Left ventricle myocardium inferior (tissue), 1 donor: ENCODE measurements at regions not wholly inside any gene's neighbourhood (a gene's known extent, or its start where the extent isn't known, plus 50 kb on each side); places are given as distances from the start of the nearest gene placed in this dataset.

Source experiments
- DNase-seq: peaks from one replicate; pipeline ENCODE4 v3.0.0-alpha.2; 2020
- H3K27ac ChIP-seq: fragments of 200-600 bp; replicated peaks from 2 replicates; pipeline ENCODE4 v1.8.0; 2021
- H3K27me3 ChIP-seq: fragments of 200-600 bp; 2 replicates; pipeline ENCODE4 v1.8.0; 2021; ENCODE audit warnings: low read depth
- H3K36me3 ChIP-seq: fragments of 200-600 bp; 2 replicates; pipeline ENCODE4 v1.8.0; 2021
- H3K4me1 ChIP-seq: fragments of 200-600 bp; 2 replicates; pipeline ENCODE4 v1.8.0; 2021
- H3K4me3 ChIP-seq: fragments of 200-600 bp; 2 replicates; pipeline ENCODE4 v1.8.0; 2021; ENCODE audit warnings: mild to moderate bottlenecking, moderate library complexity
- H3K9me3 ChIP-seq: fragments of 200-600 bp; replicated peaks from 2 replicates; pipeline ENCODE4 v1.8.0; 2021
- intact Hi-C: fragments of 100-400 bp; cut with micrococcal nuclease; formaldehyde crosslinking; loops from one replicate; pipeline ENCODE4 v1.11.0; 2022
- TF ChIP-seq, protein P1 (sequence below): fragments of 200-600 bp; IDR thresholded peaks from 2 replicates; pipeline ENCODE4 v1.8.0; 2021; ENCODE audit warnings: antibody characterized with exemption, mild to moderate bottlenecking, borderline replicate concordance
- donor health status: DM: no; HTN: yes; CAD: no; lungs with severe emphysema.

- intact Hi-C loops, result no loop called here
- Histone ChIP-seq H3K9me3 (no peaks in the 10 kb centered on the region), H3K4me1 (no peaks in the 10 kb centered on the region), H3K36me3 (no peaks in the 10 kb centered on the region), H3K27ac (no peak overlapping the region), H3K4me3 (no peak overlapping the region), H3K27me3 (peaks cover 24% of the 10 kb centered on the region)
- DNase-seq, result no peak
- TF ChIP-seq, protein P1, sequence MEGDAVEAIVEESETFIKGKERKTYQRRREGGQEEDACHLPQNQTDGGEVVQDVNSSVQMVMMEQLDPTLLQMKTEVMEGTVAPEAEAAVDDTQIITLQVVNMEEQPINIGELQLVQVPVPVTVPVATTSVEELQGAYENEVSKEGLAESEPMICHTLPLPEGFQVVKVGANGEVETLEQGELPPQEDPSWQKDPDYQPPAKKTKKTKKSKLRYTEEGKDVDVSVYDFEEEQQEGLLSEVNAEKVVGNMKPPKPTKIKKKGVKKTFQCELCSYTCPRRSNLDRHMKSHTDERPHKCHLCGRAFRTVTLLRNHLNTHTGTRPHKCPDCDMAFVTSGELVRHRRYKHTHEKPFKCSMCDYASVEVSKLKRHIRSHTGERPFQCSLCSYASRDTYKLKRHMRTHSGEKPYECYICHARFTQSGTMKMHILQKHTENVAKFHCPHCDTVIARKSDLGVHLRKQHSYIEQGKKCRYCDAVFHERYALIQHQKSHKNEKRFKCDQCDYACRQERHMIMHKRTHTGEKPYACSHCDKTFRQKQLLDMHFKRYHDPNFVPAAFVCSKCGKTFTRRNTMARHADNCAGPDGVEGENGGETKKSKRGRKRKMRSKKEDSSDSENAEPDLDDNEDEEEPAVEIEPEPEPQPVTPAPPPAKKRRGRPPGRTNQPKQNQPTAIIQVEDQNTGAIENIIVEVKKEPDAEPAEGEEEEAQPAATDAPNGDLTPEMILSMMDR, result no peak
Observed at GRCh38 chr2:6408057-6408456, 457.6 kb downstream of the CMPK2 start.

GRCh38 chr2:6410313-6410712 lies 455.4 kb downstream of the CMPK2 start:
- peaks cover 24% of the 10 kb centered on the region for H3K27me3 ChIP-seq
- TF ChIP-seq, protein P1, result no peak
- no peaks in the 10 kb centered on the region for H3K9me3 ChIP-seq
- H3K27ac ChIP-seq, result no peak overlapping the region
- no peaks in the 10 kb centered on the region for H3K36me3 ChIP-seq
- DNase-seq, result no peak
- intact Hi-C loops, result no loop called here
- H3K4me1 ChIP-seq, result no peaks in the 10 kb centered on the region
- no peak overlapping the region for H3K4me3 ChIP-seq

DNA sequence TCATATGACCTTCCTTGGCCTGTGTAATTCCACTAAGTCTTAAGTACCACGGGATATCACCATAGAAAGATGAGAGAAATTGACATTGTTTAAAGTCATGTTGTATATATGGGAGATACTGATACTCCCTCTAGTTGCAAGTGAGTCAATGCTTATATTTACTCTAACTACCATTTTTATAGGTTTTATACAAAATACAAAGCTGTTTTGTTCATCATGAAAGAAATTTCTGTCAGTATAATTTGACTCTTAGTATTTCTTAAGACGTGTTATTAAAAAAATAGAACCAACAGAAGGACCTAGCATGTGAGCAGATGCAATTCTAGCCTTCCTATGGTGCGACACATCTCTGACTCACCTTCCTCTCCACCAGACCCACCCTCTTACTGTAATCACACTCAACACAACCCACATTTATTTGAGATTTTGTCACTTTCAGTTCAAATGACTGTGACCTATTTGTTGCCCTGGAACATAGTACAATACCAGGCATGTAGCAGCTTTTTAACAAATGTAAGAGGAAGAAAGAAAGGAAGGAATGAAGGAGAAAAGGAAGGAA lies 453.1 kb downstream of the CMPK2 start:
- no peak overlapping the region for H3K4me3 ChIP-seq
- intact Hi-C loops, result no loop called here
- DNase-seq, result no peak

DNA sequence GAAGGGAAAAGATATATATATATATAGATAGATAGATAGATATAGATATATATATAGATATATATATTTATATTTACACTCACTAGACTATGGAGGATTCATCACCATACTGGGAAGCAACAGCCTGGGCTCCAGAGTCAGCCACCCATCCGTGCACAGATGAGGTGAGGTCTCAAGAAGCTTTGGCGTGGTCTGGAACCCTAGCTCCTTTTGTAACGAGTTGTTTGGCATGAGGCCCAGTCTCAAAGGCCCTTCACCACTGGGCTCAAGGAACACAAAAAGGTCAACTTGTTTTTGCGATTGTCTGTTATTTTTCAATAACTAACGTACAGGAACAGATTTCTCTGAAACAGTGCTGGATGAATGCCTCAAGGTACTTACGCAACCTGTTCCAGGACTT lies 448.7 kb downstream of the CMPK2 start:
- no peaks in the 10 kb centered on the region for H3K4me1 ChIP-seq
- H3K36me3 ChIP-seq, result no peaks in the 10 kb centered on the region
- no peaks in the 10 kb centered on the region for H3K9me3 ChIP-seq
- no peak for DNase-seq
- H3K4me3 ChIP-seq, result no peak overlapping the region
- TF ChIP-seq, protein P1, result no peak
- intact Hi-C loops, result no loop called here
- H3K27me3 ChIP-seq, result no peaks in the 10 kb centered on the region
- H3K27ac ChIP-seq, result no peak overlapping the region

More for the DNA sequence above, 453.1 kb downstream of the CMPK2 start:
- no peaks in the 10 kb centered on the region for H3K9me3 ChIP-seq
- no peaks in the 10 kb centered on the region for H3K4me1 ChIP-seq
- TF ChIP-seq, protein P1, result no peak
- no peak overlapping the region for H3K27ac ChIP-seq
- H3K36me3 ChIP-seq, result no peaks in the 10 kb centered on the region
- peaks cover 24% of the 10 kb centered on the region for H3K27me3 ChIP-seq

DNA sequence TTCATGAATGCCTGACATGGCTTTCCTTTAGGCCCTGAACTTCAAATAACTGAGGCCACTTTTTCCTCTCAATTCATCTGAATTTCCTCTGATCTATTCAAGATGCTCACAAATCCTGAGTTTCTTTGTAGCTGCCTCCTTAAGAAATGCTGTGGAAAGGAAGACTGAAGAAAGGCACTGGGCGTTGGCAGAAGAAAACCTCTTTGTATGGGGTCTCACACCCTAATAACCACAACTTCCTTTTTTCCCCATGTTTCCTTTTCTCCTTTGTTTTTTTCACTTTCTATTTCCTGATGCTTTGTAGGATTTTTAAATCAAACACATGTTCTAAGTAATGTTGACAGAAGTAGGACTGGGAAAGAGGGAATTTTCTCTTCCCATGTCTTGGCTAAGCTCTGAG lies 447.4 kb downstream of the CMPK2 start:
- TF ChIP-seq, protein P1, result no peak

More for the DNA sequence above, 447.4 kb downstream of the CMPK2 start:
- DNase-seq, result no peak
- H3K36me3 ChIP-seq, result no peaks in the 10 kb centered on the region
- no peak overlapping the region for H3K27ac ChIP-seq
- no peaks in the 10 kb centered on the region for H3K27me3 ChIP-seq
- H3K4me1 ChIP-seq, result no peaks in the 10 kb centered on the region
- H3K4me3 ChIP-seq, result no peak overlapping the region
- intact Hi-C loops, result no loop called here
- H3K9me3 ChIP-seq, result no peaks in the 10 kb centered on the region
